ENCODE measurements at regions not wholly inside any gene's neighbourhood (a gene's known extent, or its start where the extent isn't known, plus 50 kb on each side); places are given as distances from the start of the nearest gene placed in this dataset.

GRCh38 chr6:77055711-77056110, 407.6 kb downstream of the HTR1B start:
- no peaks in the 10 kb centered on the region for H3K9me3 ChIP-seq (ENCODE audit: low read depth)
- no peaks in the 10 kb centered on the region for H3K9me2 ChIP-seq (replicated peaks; ENCODE audit: insufficient read depth)
- WGBS (ENCODE audit: low lambda C conversion rate, missing lambda C conversion rate): 91% methylated on average over 4 of the region's 4 CpGs
- no peaks in the 10 kb centered on the region for H3K4me1 ChIP-seq (ENCODE audit: insufficient read depth)
- no peaks in the 10 kb centered on the region for H3K27me3 ChIP-seq
- no peak overlapping the region for H3K4me3 ChIP-seq
- no peaks in the 10 kb centered on the region for H3K79me2 ChIP-seq
- H3K36me3 ChIP-seq (replicated peaks; ENCODE audit: insufficient read depth, low read depth): no peaks in the 10 kb centered on the region
- no peak overlapping the region for H3K4me2 ChIP-seq
- no peak overlapping the region for H2AFZ ChIP-seq
- H3K27ac ChIP-seq: no peak overlapping the region
- no peak for DNase-seq (ENCODE audit: low spot score)
- no peak for TF ChIP-seq EZH2 (IDR thresholded peaks at IDR 0.05; ENCODE audit: borderline replicate concordance)
- TF ChIP-seq CTCF (IDR thresholded peaks at IDR 0.05; ENCODE audit: poor library complexity): no peak
- no peak for TF ChIP-seq EZH2phosphoT487 (IDR thresholded peaks at IDR 0.05; ENCODE audit: low read depth, severe bottlenecking, unreplicated experiment)
- H4K20me1 ChIP-seq (ENCODE audit: insufficient read depth, poor library complexity, severe bottlenecking): no peaks in the 10 kb centered on the region

GRCh38 chr6:77040568-77041195, 422.6 kb downstream of the HTR1B start:
- DNase-seq (ENCODE audit: low spot score): no peak
- Histone ChIP-seq H3K27ac (no peak overlapping the region), H3K9me2 (replicated peaks; ENCODE audit: insufficient read depth) (no peaks in the 10 kb centered on the region), H3K4me1 (ENCODE audit: insufficient read depth) (no peaks in the 10 kb centered on the region), H2AFZ (no peak overlapping the region), H3K36me3 (replicated peaks; ENCODE audit: insufficient read depth, low read depth) (no peaks in the 10 kb centered on the region), H4K20me1 (ENCODE audit: insufficient read depth, poor library complexity, severe bottlenecking) (no peaks in the 10 kb centered on the region), H3K27me3 (no peaks in the 10 kb centered on the region), H3K4me2 (no peak overlapping the region), H3K9me3 (ENCODE audit: low read depth) (no peaks in the 10 kb centered on the region), H3K4me3 (no peak overlapping the region), H3K79me2 (no peaks in the 10 kb centered on the region)
- WGBS (ENCODE audit: low lambda C conversion rate, missing lambda C conversion rate): 49% methylated on average over 3 of the region's 3 CpGs
- TF ChIP-seq EZH2 (IDR thresholded peaks at IDR 0.05; ENCODE audit: borderline replicate concordance) (no peak), EZH2phosphoT487 (IDR thresholded peaks at IDR 0.05; ENCODE audit: low read depth, severe bottlenecking, unreplicated experiment) (no peak)

GRCh38 chr6:77038807-77039206, 424.5 kb downstream of the HTR1B start:
- H3K4me2 ChIP-seq: no peak overlapping the region
- no peak overlapping the region for H3K4me3 ChIP-seq
- no peaks in the 10 kb centered on the region for H4K20me1 ChIP-seq (ENCODE audit: insufficient read depth, poor library complexity, severe bottlenecking)
- no peaks in the 10 kb centered on the region for H3K79me2 ChIP-seq
- WGBS (ENCODE audit: low lambda C conversion rate, missing lambda C conversion rate): 86% methylated on average over 3 of the region's 3 CpGs
- H3K4me1 ChIP-seq (ENCODE audit: insufficient read depth): no peaks in the 10 kb centered on the region
- no peaks in the 10 kb centered on the region for H3K27me3 ChIP-seq
- no peaks in the 10 kb centered on the region for H3K9me2 ChIP-seq (replicated peaks; ENCODE audit: insufficient read depth)
- no peak for TF ChIP-seq EZH2 (IDR thresholded peaks at IDR 0.05; ENCODE audit: borderline replicate concordance)
- no peak for TF ChIP-seq EZH2phosphoT487 (IDR thresholded peaks at IDR 0.05; ENCODE audit: low read depth, severe bottlenecking, unreplicated experiment)
- no peak for TF ChIP-seq CTCF (IDR thresholded peaks at IDR 0.05; ENCODE audit: poor library complexity)
- no peak overlapping the region for H2AFZ ChIP-seq
- no peak overlapping the region for H3K27ac ChIP-seq
- no peak for DNase-seq (ENCODE audit: low spot score)
- no peaks in the 10 kb centered on the region for H3K9me3 ChIP-seq (ENCODE audit: low read depth)
- H3K36me3 ChIP-seq (replicated peaks; ENCODE audit: insufficient read depth, low read depth): no peaks in the 10 kb centered on the region

- 86% methylated on average over 1 of the region's 1 CpG for WGBS (ENCODE audit: low lambda C conversion rate, missing lambda C conversion rate)
- H2AFZ ChIP-seq: no peak overlapping the region
Measured at GRCh38 chr6:77037439-77037838, 425.9 kb downstream of the HTR1B start.

More at GRCh38 chr6:77037439-77037838, 425.9 kb downstream of the HTR1B start:
- Histone ChIP-seq H3K9me3 (ENCODE audit: low read depth) (no peaks in the 10 kb centered on the region), H3K4me1 (ENCODE audit: insufficient read depth) (no peaks in the 10 kb centered on the region), H3K27me3 (no peaks in the 10 kb centered on the region), H3K79me2 (no peaks in the 10 kb centered on the region), H3K36me3 (replicated peaks; ENCODE audit: insufficient read depth, low read depth) (no peaks in the 10 kb centered on the region), H3K9me2 (replicated peaks; ENCODE audit: insufficient read depth) (no peaks in the 10 kb centered on the region), H3K4me2 (no peak overlapping the region), H3K4me3 (no peak overlapping the region), H4K20me1 (ENCODE audit: insufficient read depth, poor library complexity, severe bottlenecking) (no peaks in the 10 kb centered on the region), H3K27ac (no peak overlapping the region)
- DNase-seq (ENCODE audit: low spot score): no peak
- TF ChIP-seq EZH2 (IDR thresholded peaks at IDR 0.05; ENCODE audit: borderline replicate concordance) (no peak), EZH2phosphoT487 (IDR thresholded peaks at IDR 0.05; ENCODE audit: low read depth, severe bottlenecking, unreplicated experiment) (no peak), CTCF (IDR thresholded peaks at IDR 0.05; ENCODE audit: poor library complexity) (no peak)

Data from hepatocyte (in vitro differentiated cells).